ENCODE measurements at regions not wholly inside any gene's neighbourhood (a gene's known extent, or its start where the extent isn't known, plus 50 kb on each side); places are given as distances from the start of the nearest gene placed in this dataset.

DNA sequence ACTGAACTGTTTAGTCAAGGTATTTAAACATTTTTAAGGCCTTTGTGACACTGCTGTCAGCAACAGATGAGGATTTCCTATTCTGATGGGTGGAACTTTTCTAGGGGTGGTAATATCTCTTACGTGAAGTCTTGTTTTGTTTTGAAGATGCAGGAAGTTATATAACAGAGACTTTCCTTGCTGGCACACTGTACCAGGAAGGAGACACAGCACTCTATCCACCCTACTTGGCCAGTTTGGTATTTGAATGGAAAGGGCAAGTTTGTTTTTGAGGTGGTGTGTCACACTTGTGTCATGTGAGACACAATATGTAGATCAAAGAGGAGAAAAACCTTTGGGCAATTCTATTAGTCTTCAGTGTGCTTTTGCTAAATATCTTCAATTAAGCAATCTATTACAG is 51.6 kb upstream of the SRP54 start:
- peaks cover 0 to 2% (median 0%) of the 10 kb centered on the region in 9 donors for H3K9me3 Mint-ChIP-seq
- ATAC-seq (peak; percentile 92 to 95), DNase-seq (peak in 9 of 10 donors; percentile 19 to 86 (median 61))
- H3K4me1 Mint-ChIP-seq, result peaks cover 13 to 37% (median 31%) of the 10 kb centered on the region in 4 donors
- POLR2A ChIA-PET, result interaction anchor here (0.5 to 2.1 kb wide), 8 partner anchors 8 to 191 kb away, joined by 3 to 32 read pairs (median 4); partner anchors contain the start of genes BAZ1A, FAM177A1, PPP2R3C and SRP54
- peaks cover 0 to 3% (median 0%) of the 10 kb centered on the region in 3 donors for H3K36me3 Mint-ChIP-seq
- no peaks in the 10 kb centered on the region for H3K27me3 Mint-ChIP-seq
- H3K4me3 Mint-ChIP-seq, result peak overlapping the region; percentile 6 to 81 (median 63)
- peak overlapping the region; percentile 93 to 99 (median 97) for H3K27ac Mint-ChIP-seq

DNA sequence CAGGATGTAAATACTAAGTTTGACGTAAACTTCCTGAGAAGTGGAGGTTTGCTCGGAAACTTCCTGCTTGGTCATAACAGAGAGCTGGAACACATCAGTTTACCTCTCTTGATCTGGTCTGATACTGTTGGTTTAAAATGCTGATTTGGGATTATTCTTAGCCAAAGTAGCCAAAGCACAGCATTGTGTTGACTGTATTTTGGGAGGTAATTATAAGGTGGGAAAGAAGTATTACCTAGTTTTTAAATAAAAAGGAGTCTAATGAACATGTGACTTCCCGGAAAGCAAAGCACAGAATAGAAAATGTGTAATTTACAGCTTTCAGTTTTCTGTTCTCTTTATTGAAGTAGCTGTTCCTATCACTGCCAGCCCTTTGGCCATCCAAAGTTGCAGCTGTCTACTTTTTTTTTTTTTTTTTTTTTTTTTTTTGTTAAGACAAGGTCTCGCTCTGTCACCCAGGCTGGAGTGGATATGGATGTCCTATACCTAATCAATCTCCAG is 52.2 kb upstream of the SRP54 start:
- DNase-seq, result peak in 6 of 10 donors; percentile 30 to 74 (median 61)

DNA sequence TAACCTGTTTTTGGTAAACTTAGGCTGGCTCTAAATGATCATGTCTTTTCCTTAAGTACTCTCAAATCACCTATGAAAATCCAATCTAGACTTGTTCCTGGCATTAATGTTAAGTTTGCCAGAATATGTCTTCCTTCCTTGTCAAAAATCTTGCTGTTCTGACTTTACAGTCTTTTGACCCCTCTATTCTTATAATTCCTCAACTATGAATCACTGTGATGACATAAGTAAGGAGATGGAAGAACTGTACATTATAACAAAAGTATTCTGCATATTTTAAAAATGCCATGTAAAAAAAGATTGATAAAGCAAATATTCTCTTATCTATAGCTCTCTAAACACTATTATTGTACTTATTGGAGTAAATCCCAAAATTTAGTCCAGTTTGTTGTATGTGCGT is 51.4 kb upstream of the BAZ1A start:
- no peak overlapping the region for H3K4me3 Mint-ChIP-seq
- no peaks in the 10 kb centered on the region for H3K9me3 Mint-ChIP-seq
- H3K27ac Mint-ChIP-seq, result peak overlapping the region in 6 of 10 donors; percentile 13 to 64 (median 26)
- POLR2A ChIA-PET, result interaction anchor here (0.6 to 1.0 kb wide), 3 partner anchors 51 to 98 kb away, joined by 3 to 4 read pairs (median 3); partner anchors contain the start of gene BAZ1A
- no peak for DNase-seq
- H3K4me1 Mint-ChIP-seq, result peaks cover 13 to 29% (median 27%) of the 10 kb centered on the region in 4 donors
- no peaks in the 10 kb centered on the region for H3K27me3 Mint-ChIP-seq
- H3K36me3 Mint-ChIP-seq, result peaks cover 0 to 7% (median 2%) of the 10 kb centered on the region in 3 donors
- no peak for ATAC-seq

More for the DNA sequence above, 52.2 kb upstream of the SRP54 start:
- Mint-ChIP-seq H3K36me3 (peaks cover 0 to 3% (median 0%) of the 10 kb centered on the region in 3 donors), H3K9me3 (peaks cover 0 to 2% (median 0%) of the 10 kb centered on the region in 9 donors), H3K4me1 (peaks cover 13 to 36% (median 31%) of the 10 kb centered on the region in 4 donors), H3K27me3 (no peaks in the 10 kb centered on the region), H3K27ac (peak overlapping the region; percentile 93 to 99 (median 97)), H3K4me3 (peak overlapping the region; percentile 57 to 89 (median 81))
- peak; percentile 46 to 65 for ATAC-seq
- POLR2A ChIA-PET, result interaction anchor here (0.5 to 2.1 kb wide), 10 partner anchors 9 to 361 kb away, joined by 3 to 32 read pairs (median 4); partner anchors contain the start of genes BAZ1A, FAM177A1, PPP2R3C and PSMA6
